ENCODE measurements at regions not wholly inside any gene's neighbourhood (a gene's known extent, or its start where the extent isn't known, plus 50 kb on each side); places are given as distances from the start of the nearest gene placed in this dataset.

GRCh38 chr6:87941556-87942358, 105.9 kb upstream of the SPACA1 start:
- Histone ChIP-seq H3K4me2 (ENCODE audit: insufficient read depth, insufficient read length, low read length) (no peak overlapping the region), H3K79me1 (ENCODE audit: insufficient read depth, low read depth, low read length, poor library complexity, severe bottlenecking) (no peaks in the 10 kb centered on the region), H2BK20ac (ENCODE audit: low read depth, low read length, poor library complexity, severe bottlenecking) (no peak overlapping the region), H3K9ac (ENCODE audit: extremely low read depth, insufficient read length, low read length) (no peak overlapping the region), H2AK5ac (ENCODE audit: insufficient read length, low read length) (no peak overlapping the region), H3K18ac (ENCODE audit: insufficient read length, low read depth, low read length) (no peak overlapping the region), H2AFZ (ENCODE audit: low read length) (no peak overlapping the region), H3K27me3 (ENCODE audit: insufficient read depth, low read length) (no peaks in the 10 kb centered on the region), H2BK5ac (ENCODE audit: insufficient read length, low read length) (no peak overlapping the region), H4K91ac (ENCODE audit: insufficient read length, low read depth, low read length) (no peak overlapping the region), H3K4me1 (ENCODE audit: insufficient read depth, low read length) (no peaks in the 10 kb centered on the region), H3T11ph (ENCODE audit: low read length) (no peak overlapping the region), H4K20me1 (ENCODE audit: control insufficient read depth, insufficient read depth, insufficient read length) (no peaks in the 10 kb centered on the region), H3K23ac (ENCODE audit: insufficient read length, low read depth, low read length) (no peak overlapping the region), H3K56ac (ENCODE audit: insufficient read length, low read depth, low read length) (no peak overlapping the region), H2BK120ac (ENCODE audit: low read depth, low read length, poor library complexity, severe bottlenecking) (no peak overlapping the region), H3K23me2 (ENCODE audit: insufficient read length, low read depth, low read length, poor library complexity, severe bottlenecking) (no peaks in the 10 kb centered on the region), H3K4ac (ENCODE audit: low read depth, low read length) (no peak overlapping the region), H2BK15ac (ENCODE audit: low read depth, low read length) (no peak overlapping the region), H3K14ac (ENCODE audit: insufficient read depth, low read length) (no peak overlapping the region), H3K27ac (ENCODE audit: insufficient read length, low read depth, low read length) (no peak overlapping the region), H4K8ac (replicated peaks; ENCODE audit: insufficient read length, low read depth, low read length) (no peak overlapping the region), H3K79me2 (ENCODE audit: insufficient read depth, low read length) (no peaks in the 10 kb centered on the region), H3K9me3 (ENCODE audit: control insufficient read depth, low read depth, low read length) (no peaks in the 10 kb centered on the region), H2BK12ac (ENCODE audit: insufficient read length, low read depth, low read length) (no peak overlapping the region), H4K5ac (ENCODE audit: insufficient read length, low read depth, low read length) (no peak overlapping the region)
- H3K9me3 Mint-ChIP-seq = no peaks in the 10 kb centered on the region
- DNase-seq = no peak
- peaks cover 19 to 20% of the 10 kb centered on the region in 2 experiments for H3K4me1 Mint-ChIP-seq
- TF ChIP-seq CTCF (conservative IDR thresholded peaks at IDR 0.05) = no peak
- no CpG with 5 or more reads among the region's 2 CpGs for WGBS (ENCODE audit: extremely low coverage, insufficient read length, low lambda C conversion rate)
- no peak overlapping the region for H3K4me3 Mint-ChIP-seq
- no peaks in the 10 kb centered on the region for H3K36me3 Mint-ChIP-seq (ENCODE audit: insufficient read depth in 1 of 3, low read depth in 3 of 3)
- H3K27me3 Mint-ChIP-seq (ENCODE audit: low read depth) = no peaks in the 10 kb centered on the region
- no peak overlapping the region for H3K27ac Mint-ChIP-seq
